Activated T-cell treated with anti-CD3 and anti-CD28 coated beads for 1 hour (primary cell): ENCODE measurements at regions not wholly inside any gene's neighbourhood (a gene's known extent, or its start where the extent isn't known, plus 50 kb on each side); places are given as distances from the start of the nearest gene placed in this dataset.

Experiments
- DNase-seq: peaks from one replicate; pipeline ENCODE4 v3.0.0-alpha.2; 2020; ENCODE audit warnings: low read depth

- no peak for DNase-seq
Observed at GRCh38 chr10:78742730-78743615, 325.8 kb upstream of the ZMIZ1 start.

GRCh38 chr10:78744056-78744455 lies 324.7 kb upstream of the ZMIZ1 start:
- no peak for DNase-seq

GRCh38 chr10:78744491-78745090 lies 324.2 kb upstream of the ZMIZ1 start:
- DNase-seq, result no peak

GRCh38 chr10:78745441-78745840 lies 323.3 kb upstream of the ZMIZ1 start:
- DNase-seq, result no peak

GRCh38 chr10:78746155-78746763 lies 322.5 kb upstream of the ZMIZ1 start:
- DNase-seq, result no peak

GRCh38 chr10:78747401-78748234 lies 321.1 kb upstream of the ZMIZ1 start:
- DNase-seq, result no peak

DNA sequence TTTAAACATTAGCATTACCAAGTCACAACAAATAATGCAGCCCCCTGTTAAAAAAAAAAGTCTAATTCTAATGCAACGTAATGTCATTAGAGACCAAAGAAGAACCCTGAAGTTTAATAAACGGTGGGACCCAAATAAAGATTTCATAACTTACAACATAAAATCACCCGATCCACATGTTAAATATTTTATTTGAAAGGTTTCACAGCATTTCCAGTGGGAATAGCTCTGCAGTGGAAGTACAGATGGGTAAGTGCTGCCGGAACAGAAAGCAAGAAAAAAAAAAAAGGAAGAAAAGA lies 320.6 kb upstream of the ZMIZ1 start:
- no peak for DNase-seq

- no peak for DNase-seq
Observed at GRCh38 chr10:78749200-78749599, 319.6 kb upstream of the ZMIZ1 start.

GRCh38 chr10:78749898-78750297 lies 318.9 kb upstream of the ZMIZ1 start:
- no peak for DNase-seq

GRCh38 chr10:78750418-78750817 lies 318.3 kb upstream of the ZMIZ1 start:
- no peak for DNase-seq

DNA sequence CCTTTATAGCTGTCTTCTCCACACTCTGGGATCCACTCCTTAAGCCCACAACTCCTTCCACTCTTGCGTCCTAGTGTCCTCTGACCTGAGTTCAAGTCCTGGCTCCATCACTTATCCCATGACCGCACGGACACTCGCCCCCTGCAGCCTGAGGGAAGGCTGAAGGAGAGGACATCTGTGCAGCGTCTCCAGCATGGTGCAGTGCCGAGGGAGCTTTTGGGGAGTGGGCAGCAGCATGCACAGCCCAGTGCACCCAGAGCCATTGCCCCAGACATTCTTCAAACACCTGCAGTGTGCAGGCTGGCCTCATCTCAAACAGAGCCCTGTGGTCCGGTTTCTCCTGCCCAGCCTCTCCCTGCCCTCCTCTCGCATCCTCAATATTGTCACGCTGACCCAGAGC lies 317.1 kb upstream of the ZMIZ1 start:
- no peak for DNase-seq

DNA sequence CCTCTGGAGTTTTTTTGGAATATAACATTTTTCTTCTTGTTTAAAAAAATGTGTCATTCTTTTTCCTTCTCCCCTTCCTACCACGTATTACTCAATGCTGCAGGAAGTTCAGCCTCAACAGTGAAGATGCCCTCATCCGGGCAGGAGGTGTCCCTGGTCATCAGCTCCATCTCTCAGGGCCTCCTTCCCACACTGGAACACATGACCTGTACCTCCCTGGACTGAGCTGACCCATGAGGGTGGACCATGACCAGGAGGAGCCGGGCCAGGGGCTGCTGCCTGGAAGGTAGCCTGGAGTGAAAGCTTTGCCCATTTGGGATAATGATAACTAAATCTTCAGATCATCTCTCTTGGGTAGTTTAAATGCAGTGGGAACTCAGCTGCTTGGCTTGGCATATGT lies 316.5 kb upstream of the ZMIZ1 start:
- no peak for DNase-seq

DNA sequence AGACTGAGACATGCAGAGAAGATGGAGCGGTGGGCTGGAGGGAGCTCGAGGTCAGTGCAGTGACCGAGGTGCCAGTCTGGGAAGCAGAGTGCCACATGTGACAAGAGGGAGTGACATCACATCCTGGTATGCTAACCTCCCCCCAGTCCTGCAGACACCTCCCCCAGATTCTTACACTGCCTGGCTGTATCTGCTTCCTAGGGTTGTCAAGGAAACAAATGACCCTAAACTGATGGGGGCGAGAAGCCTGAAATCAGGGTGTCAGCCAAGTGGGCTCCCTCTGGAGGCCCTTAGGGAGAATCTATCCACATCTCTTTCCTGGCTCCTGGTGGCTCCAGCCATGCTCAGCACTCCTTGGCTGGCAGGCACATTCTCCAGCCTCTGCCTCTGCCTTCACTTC lies 316.1 kb upstream of the ZMIZ1 start:
- DNase-seq, result no peak

GRCh38 chr10:78754269-78755062 lies 314.3 kb upstream of the ZMIZ1 start:
- no peak for DNase-seq

- no peak for DNase-seq
Observed at GRCh38 chr10:78755063-78755701, 313.6 kb upstream of the ZMIZ1 start.

DNA sequence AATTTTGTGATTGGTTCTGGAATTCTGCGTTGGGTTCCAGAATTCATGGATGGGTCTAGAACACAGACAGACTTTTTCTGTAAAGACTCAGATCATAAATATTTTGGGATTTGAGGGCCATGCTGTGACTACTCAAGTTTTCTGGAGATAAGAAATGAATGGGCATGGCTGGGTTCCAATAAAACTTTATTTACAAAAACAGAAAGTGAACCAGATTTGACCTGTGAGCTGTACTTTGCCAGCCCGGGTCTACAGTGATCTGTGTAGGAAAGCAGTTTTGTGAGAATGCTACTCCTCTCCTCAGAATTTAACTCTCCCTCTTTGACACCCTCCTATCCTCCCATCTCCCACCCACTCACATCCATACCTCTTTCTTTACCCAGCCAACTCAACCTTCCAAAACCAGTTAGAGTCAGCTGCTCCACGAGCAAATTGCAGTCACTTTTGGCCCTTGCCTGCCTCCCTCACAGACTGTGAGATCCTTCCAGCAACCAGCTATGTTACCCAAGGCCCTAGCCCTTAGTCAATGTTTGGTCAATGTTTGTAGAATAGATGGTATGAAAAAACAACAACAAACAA lies 312.8 kb upstream of the ZMIZ1 start:
- no peak for DNase-seq

GRCh38 chr10:78756604-78757343 lies 312.0 kb upstream of the ZMIZ1 start:
- no peak for DNase-seq

- DNase-seq, result no peak
Observed at GRCh38 chr10:78757344-78757925, 311.3 kb upstream of the ZMIZ1 start.

DNA sequence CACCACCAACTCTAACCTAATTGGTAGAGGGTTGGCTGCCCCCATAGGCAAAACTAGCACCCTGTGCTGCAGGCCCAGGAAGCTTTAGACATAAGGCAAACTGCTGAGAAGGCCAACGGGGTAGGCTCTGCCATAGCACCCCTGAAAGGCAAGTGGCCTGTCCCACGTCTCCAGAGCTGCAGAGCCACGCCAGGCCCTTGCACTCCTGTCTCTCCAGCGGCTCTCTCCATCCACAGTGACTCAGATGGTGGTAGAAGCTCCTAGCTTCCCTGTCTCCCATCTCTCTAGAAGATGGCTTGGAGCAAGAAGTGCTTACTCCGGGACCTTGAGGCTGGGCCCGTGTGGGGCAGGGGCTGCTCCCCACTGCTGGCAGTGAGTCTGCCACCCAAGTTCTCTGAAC lies 310.6 kb upstream of the ZMIZ1 start:
- no peak for DNase-seq
